K562 (cell line): ENCODE measurements at regions not wholly inside any gene's neighbourhood (a gene's known extent, or its start where the extent isn't known, plus 50 kb on each side); places are given as distances from the start of the nearest gene placed in this dataset.

Source experiments
- ATAC-seq: fragments of 200-7000 bp; cut with Tn5 transposase; 3 replicates; pipeline ENCODE4 v1.9.1; 2020; ENCODE audit warnings: moderate library complexity
- BruUV-seq: library from RNA; stranded (reverse); fragments of 400-500 nt; replicated peaks from 2 replicates; lab custom pipeline; 2021; lab: Mats Ljungman, UMichigan
- CTCF ChIA-PET: fragments of 300-600 bp; formaldehyde crosslinking; extraction: SDS; loops from one replicate; lab custom pipeline; 2021; ENCODE audit warnings: low intra/inter-chr PET ratio; lab: Yijun Ruan, JAX
- POLR2A ChIA-PET: fragments of 300-600, 350-650 bp; sonication (Branson Sonifier 250); formaldehyde crosslinking; extraction: SDS; loops from one replicate; lab custom pipeline; 2021; ENCODE audit warnings: antibody characterized with exemption, inconsistent platforms; lab: Yijun Ruan, JAX
- DNase-seq, 4 experiments: peaks; one replicate each; pipeline versions ENCODE4 v3.0.0 to v3.0.0-alpha.2; 2011 to 2018; ENCODE audit warnings: low spot score in 3 of 4, mixed read lengths in 3 of 4; ENCODE audit errors: extremely low read depth in 1 of 4
- FAIRE-seq: peaks from 2 replicates; lab custom pipeline; 2011; peaks lifted over from hg19 to GRCh38; lab: Jason Lieb, UNC
- H2AFZ ChIP-seq: 2 replicates; pipeline ENCODE4 v1.6.0; 2011; ENCODE audit warnings: low read depth, low read length, control low read depth, inconsistent platforms
- H3K27ac ChIP-seq: fragments of 200-600 bp; 3 replicates; pipeline ENCODE4 v1.8.0; 2011; ENCODE audit warnings: low read depth, mild to moderate bottlenecking, control low read depth, inconsistent platforms, low read length, moderate library complexity, mixed read lengths; ENCODE audit errors: extremely low read depth
- H3K27me3 ChIP-seq, 2 experiments: fragments of 300-600 bp in 1 of 2; 2 replicates in 1 of 2; 3 replicates in 1 of 2; pipeline versions ENCODE4 v1.6.0 to v1.8.0; 2011; ENCODE audit warnings: inconsistent platforms in 2 of 2, low read length in 2 of 2, mild to moderate bottlenecking in 1 of 2, mixed read lengths in 1 of 2, moderate library complexity in 1 of 2; ENCODE audit not compliant: control insufficient read depth in 2 of 2, insufficient read depth in 2 of 2
- H3K36me3 ChIP-seq: fragments of 300-600 bp; 3 replicates; pipeline ENCODE4 v1.8.0; 2011; ENCODE audit warnings: mild to moderate bottlenecking, low read length, inconsistent platforms; ENCODE audit not compliant: control insufficient read depth, insufficient read depth
- H3K4me1 ChIP-seq, 2 experiments: fragments of 200-600 bp in 1 of 2; replicated peaks in 1 of 2; 2 replicates in 1 of 2; 3 replicates in 1 of 2; pipeline versions ENCODE4 v1.5.1 to v1.8.0; 2011; ENCODE audit warnings: inconsistent platforms in 2 of 2, low read length in 2 of 2, mild to moderate bottlenecking in 1 of 2, mixed read lengths in 1 of 2, moderate library complexity in 1 of 2; ENCODE audit not compliant: control insufficient read depth in 2 of 2, insufficient read depth in 2 of 2
- H3K4me2 ChIP-seq: 2 replicates; pipeline ENCODE4 v1.6.1; 2011; ENCODE audit warnings: low read length, control low read depth, inconsistent platforms, mixed read lengths; ENCODE audit not compliant: insufficient read depth
- H3K4me3 ChIP-seq: fragments of 200-600 bp; sonication (generic), shearing (Covaris generic); 2 replicates; pipeline ENCODE4 v1.5.1; 2016; ENCODE audit warnings: control low read depth, inconsistent platforms
- H3K79me2 ChIP-seq: fragments of 200-600 bp; 3 replicates; pipeline ENCODE4 v1.8.0; 2011; ENCODE audit warnings: low read length, inconsistent platforms; ENCODE audit not compliant: control insufficient read depth, insufficient read depth
- H3K9ac ChIP-seq, 2 experiments: 2 replicates each; pipeline versions ENCODE4 v1.6.0 to v1.6.1; 2011; ENCODE audit warnings: low read depth in 2 of 2, low read length in 2 of 2, control low read depth in 1 of 2, inconsistent platforms in 1 of 2, mild to moderate bottlenecking in 1 of 2, mixed read lengths in 1 of 2; ENCODE audit not compliant: insufficient read depth in 1 of 2
- H3K9me1 ChIP-seq: one replicate; pipeline ENCODE4 v1.6.0; 2011; ENCODE audit warnings: inconsistent platforms, mild to moderate bottlenecking, low read length, moderate library complexity; ENCODE audit not compliant: control insufficient read depth, insufficient read depth
- H3K9me3 ChIP-seq: replicated peaks from 2 replicates; pipeline ENCODE4 v1.5.1; 2011; ENCODE audit warnings: low read depth, low read length, inconsistent platforms; ENCODE audit not compliant: control insufficient read depth, insufficient read depth
- H4K20me1 ChIP-seq: replicated peaks from 2 replicates; pipeline ENCODE4 v1.6.1; 2011; ENCODE audit warnings: low read length, inconsistent platforms, mixed read lengths; ENCODE audit not compliant: control insufficient read depth, insufficient read depth
- BCLAF1 ChIP-seq, 2 experiments: fragments of 450-650 bp in 1 of 2; IDR thresholded peaks; 2 replicates each; pipeline ENCODE4 v1.6.1; 2011 to 2017; ENCODE audit warnings: low read depth in 2 of 2, antibody characterized with exemption in 1 of 2, borderline replicate concordance in 1 of 2, low read length in 1 of 2, mild to moderate bottlenecking in 1 of 2, mixed read lengths in 1 of 2; ENCODE audit not compliant: control insufficient read depth in 1 of 2
- CCAR2 ChIP-seq: fragments of 200-400 bp; formaldehyde crosslinking; IDR thresholded peaks from 2 replicates; pipeline ENCODE4 v1.6.1; 2017; ENCODE audit warnings: mild to moderate bottlenecking, low read depth, low read length
- CTCFL ChIP-seq: IDR thresholded peaks from 2 replicates; pipeline ENCODE4 v1.6.1; 2011; ENCODE audit warnings: borderline replicate concordance, low read depth, mild to moderate bottlenecking, moderate library complexity, low read length; ENCODE audit not compliant: insufficient read depth, poor library complexity, severe bottlenecking
- ETV1 ChIP-seq: fragments of 450-650 bp; conservative IDR thresholded peaks from 2 replicates; pipeline ENCODE4 v1.6.1; 2016; ENCODE audit warnings: missing genetic modification characterization, control low read depth, low read depth, missing compliant biosample characterization
- GATAD2B ChIP-seq: fragments of 450-650 bp; IDR thresholded peaks from 2 replicates; pipeline ENCODE4 v1.6.1; 2017; ENCODE audit warnings: mild to moderate bottlenecking, borderline replicate concordance
- GTF2A2 ChIP-seq: IDR thresholded peaks from 2 replicates; pipeline ENCODE4 v1.6.1; 2016; ENCODE audit warnings: mild to moderate bottlenecking, missing genetic modification characterization, missing compliant biosample characterization
- PRMT5 ChIP-seq: sonication (generic); formaldehyde crosslinking; IDR thresholded peaks from 2 replicates; pipeline ENCODE4 v1.5.0; 2020; ENCODE audit warnings: missing genetic modification reagents
- SNAPC5 ChIP-seq: fragments of 250-450 bp; sonication (Bioruptor Pico); IDR thresholded peaks from 2 replicates; pipeline ENCODE4 v1.8.0; 2021; ENCODE audit warnings: moderate library complexity, mild to moderate bottlenecking, inconsistent platforms
- ZNF431 ChIP-seq: sonication (generic); formaldehyde crosslinking; IDR thresholded peaks from 2 replicates; pipeline ENCODE4 v1.8.0; 2022; ENCODE audit warnings: mild to moderate bottlenecking, missing genetic modification reagents
- ZNF57 ChIP-seq: fragments of 450-650 bp; formaldehyde crosslinking; IDR thresholded peaks from 2 replicates; pipeline ENCODE4 v1.4.0; 2020; ENCODE audit warnings: mild to moderate bottlenecking, moderate library complexity
- WGBS: fragments of 100-300 bp; shearing (Covaris generic); methylation state at CpG from one replicate; pipeline ENCODE4 v1.1.6; 2016; ENCODE audit warnings: low coverage, mixed read lengths; ENCODE audit not compliant: insufficient coverage; ENCODE audit errors: missing lambda C conversion rate; 5-methylcytosine and 5-hydroxymethylcytosine counted together
- in situ Hi-C: fragments of 300-500 bp; cut with MboI; formaldehyde crosslinking; loops from 4 replicates; pipeline ENCODE4 v1.15.0; 2018; ENCODE audit warnings: inconsistent platforms, mixed read lengths
- intact Hi-C: fragments of 100-400 bp; cut with micrococcal nuclease; formaldehyde crosslinking; loops from 2 replicates; pipeline ENCODE4 v1.14.2; 2022

- WGBS, result 0% methylated on average over 2 of the region's 2 CpGs
- Histone ChIP-seq H3K9me1 (no peaks in the 10 kb centered on the region), H3K36me3 (no peaks in the 10 kb centered on the region), H2AFZ (no peak overlapping the region), H3K27me3 (no peaks in the 10 kb centered on the region), H3K27ac (no peak overlapping the region), H3K9me3 (no peaks in the 10 kb centered on the region), H3K79me2 (no peaks in the 10 kb centered on the region), H3K4me3 (no peak overlapping the region), H3K4me2 (no peak overlapping the region), H3K9ac (no peak overlapping the region), H4K20me1 (no peaks in the 10 kb centered on the region), H3K4me1 (no peaks in the 10 kb centered on the region)
- CTCF ChIA-PET, result no interaction called here
- ATAC-seq, result no peak
- FAIRE-seq, result no peak
- in situ Hi-C loops (no loop called here), intact Hi-C loops (no loop called here)
- TF ChIP-seq ZNF431 (CRISPR knock-in tag), result no peak
- TF ChIP-seq PRMT5 (CRISPR knock-in tag), result no peak
- no peak for TF ChIP-seq CTCFL
- TF ChIP-seq GTF2A2 (tag), result no peak
- POLR2A ChIA-PET, result no interaction called here
- DNase-seq, result no peak
- BruUV-seq, result no TSS peak
These were observed 897.9 kb upstream of the KLHL29 start for GRCh38 chr2:22487036-22487435.

- Histone ChIP-seq H3K27ac (no peak overlapping the region), H3K9ac (no peak overlapping the region), H4K20me1 (no peaks in the 10 kb centered on the region), H2AFZ (no peak overlapping the region), H3K4me2 (no peak overlapping the region), H3K79me2 (no peaks in the 10 kb centered on the region), H3K4me1 (no peaks in the 10 kb centered on the region), H3K9me1 (no peaks in the 10 kb centered on the region), H3K9me3 (no peaks in the 10 kb centered on the region), H3K27me3 (no peaks in the 10 kb centered on the region), H3K36me3 (no peaks in the 10 kb centered on the region), H3K4me3 (no peak overlapping the region)
- intact Hi-C loops, result no loop called here
- 0% methylated on average over 3 of the region's 3 CpGs for WGBS
- no peak for ATAC-seq
- in situ Hi-C loops, result no loop called here
- no TSS peak for BruUV-seq
- FAIRE-seq, result no peak
- no peak for DNase-seq
- POLR2A ChIA-PET, result no interaction called here
- CTCF ChIA-PET, result no interaction called here
- TF ChIP-seq ZNF57 (CRISPR knock-in tag), result no peak
- no peak for TF ChIP-seq GATAD2B
- TF ChIP-seq BCLAF1 (IDR thresholded peaks at IDR 0.05; ENCODE audit: borderline replicate concordance in 1 of 2, control insufficient read depth in 1 of 2, low read depth in 2 of 2, low read length in 1 of 2), result no peak
- no peak for TF ChIP-seq CCAR2
- TF ChIP-seq SNAPC5 (CRISPR knock-in tag), result no peak
- TF ChIP-seq ETV1, result no peak
These were observed 897.4 kb upstream of the KLHL29 start for GRCh38 chr2:22487541-22487940.
